SK-N-SH treated with all-trans-retinoic acid at 6 μM for 48 hours (cell line): ENCODE measurements at regions not wholly inside any gene's neighbourhood (a gene's known extent, or its start where the extent isn't known, plus 50 kb on each side); places are given as distances from the start of the nearest gene placed in this dataset.

Source experiments
- ATAC-seq: fragments of 200-7000 bp; cut with Tn5 transposase; 3 replicates; pipeline ENCODE4 v1.9.1; 2020; ENCODE audit warnings: mild to moderate bottlenecking, moderate library complexity
- ARNTL ChIP-seq: fragments of 450-650 bp; formaldehyde crosslinking; IDR thresholded peaks from 2 replicates; pipeline ENCODE4 v1.5.0; 2020; ENCODE audit warnings: low read depth, mild to moderate bottlenecking, moderate library complexity, borderline replicate concordance
- BACH2 ChIP-seq: fragments of 250-450 bp; sonication (Bioruptor Pico); IDR thresholded peaks from 2 replicates; pipeline ENCODE4 v1.9.0; 2021; ENCODE audit warnings: mild to moderate bottlenecking, borderline replicate concordance
- CREB5 ChIP-seq: fragments of 250-450 bp; sonication (Bioruptor Pico); IDR thresholded peaks from 2 replicates; pipeline ENCODE4 v1.5.1; 2020; ENCODE audit warnings: low read depth, mild to moderate bottlenecking, moderate library complexity
- CSDC2 ChIP-seq: fragments of 250-450 bp; sonication (Bioruptor Pico); IDR thresholded peaks from 2 replicates; pipeline ENCODE4 v1.5.0; 2020; ENCODE audit warnings: mild to moderate bottlenecking, moderate library complexity
- CSRNP3 ChIP-seq: fragments of 250-450 bp; sonication (Bioruptor Pico); IDR thresholded peaks from 2 replicates; pipeline ENCODE4 v1.5.1; 2021; ENCODE audit warnings: mild to moderate bottlenecking, moderate library complexity
- GLIS3 ChIP-seq: fragments of 250-450 bp; sonication (Bioruptor Pico); IDR thresholded peaks from 2 replicates; pipeline ENCODE4 v1.5.0; 2020; ENCODE audit warnings: mild to moderate bottlenecking, moderate library complexity
- ISL1 ChIP-seq: fragments of 250-450 bp; sonication (Bioruptor Pico); IDR thresholded peaks from 2 replicates; pipeline ENCODE4 v2.1.2; 2022; ENCODE audit warnings: mild to moderate bottlenecking, moderate library complexity
- OSR1 ChIP-seq: fragments of 250-450 bp; sonication (Bioruptor Pico); IDR thresholded peaks from 2 replicates; pipeline ENCODE4 v1.8.0; 2022; ENCODE audit warnings: moderate library complexity, mild to moderate bottlenecking, inconsistent platforms
- PATZ1 ChIP-seq: fragments of 250-450 bp; sonication (Bioruptor Pico); IDR thresholded peaks from 2 replicates; pipeline ENCODE4 v1.8.0; 2020; ENCODE audit warnings: mild to moderate bottlenecking, moderate library complexity, borderline replicate concordance
- POU6F1 ChIP-seq: fragments of 250-450 bp; sonication (Bioruptor Pico); IDR thresholded peaks from 2 replicates; pipeline ENCODE4 v1.8.0; 2021; ENCODE audit warnings: low read depth, mild to moderate bottlenecking, moderate library complexity, borderline replicate concordance
- PPARA ChIP-seq: fragments of 250-450 bp; sonication (Bioruptor Pico); IDR thresholded peaks from 2 replicates; pipeline ENCODE4 v1.5.0; 2020; ENCODE audit warnings: mild to moderate bottlenecking, borderline replicate concordance
- RARB ChIP-seq: fragments of 250-450 bp; sonication (Bioruptor Pico); IDR thresholded peaks from 2 replicates; pipeline ENCODE4 v1.8.0; 2021; ENCODE audit warnings: mild to moderate bottlenecking, moderate library complexity
- SNAI2 ChIP-seq: fragments of 250-450 bp; sonication (Bioruptor Pico); IDR thresholded peaks from 2 replicates; pipeline ENCODE4 v1.5.0; 2020; ENCODE audit warnings: mild to moderate bottlenecking, moderate library complexity
- TCF4 ChIP-seq: fragments of 250-450 bp; sonication (Bioruptor Pico); IDR thresholded peaks from 2 replicates; pipeline ENCODE4 v1.8.0; 2021; ENCODE audit warnings: mild to moderate bottlenecking, moderate library complexity, borderline replicate concordance
- TOX ChIP-seq: fragments of 250-450 bp; sonication (Bioruptor Pico); IDR thresholded peaks from 2 replicates; pipeline ENCODE4 v1.8.0; 2021; ENCODE audit warnings: mild to moderate bottlenecking, moderate library complexity, borderline replicate concordance
- TSHZ2 ChIP-seq: fragments of 250-450 bp; sonication (Bioruptor Pico); IDR thresholded peaks from 2 replicates; pipeline ENCODE4 v1.5.0; 2020; ENCODE audit warnings: mild to moderate bottlenecking, moderate library complexity
- ZC3H10 ChIP-seq: fragments of 250-450 bp; sonication (Bioruptor Pico); IDR thresholded peaks from 2 replicates; pipeline ENCODE4 v1.5.1; 2021; ENCODE audit warnings: mild to moderate bottlenecking, moderate library complexity
- ZFP30 ChIP-seq: fragments of 450-650 bp; formaldehyde crosslinking; IDR thresholded peaks from 2 replicates; pipeline ENCODE4 v1.5.0; 2022; ENCODE audit warnings: mild to moderate bottlenecking, moderate library complexity
- ZNF565 ChIP-seq: fragments of 450-650 bp; formaldehyde crosslinking; conservative IDR thresholded peaks from 2 replicates; pipeline ENCODE4 v1.5.0; 2020; ENCODE audit warnings: low read depth, mild to moderate bottlenecking, moderate library complexity
- ZNF70 ChIP-seq: fragments of 450-650 bp; formaldehyde crosslinking; IDR thresholded peaks from 2 replicates; pipeline ENCODE4 v1.5.0; 2020; ENCODE audit warnings: mild to moderate bottlenecking, moderate library complexity
- ZNF8 ChIP-seq: fragments of 450-650 bp; formaldehyde crosslinking; IDR thresholded peaks from 2 replicates; pipeline ENCODE4 v1.5.0; 2020; ENCODE audit warnings: mild to moderate bottlenecking, moderate library complexity

- ATAC-seq = no peak
- TF ChIP-seq RARB (CRISPR knock-in tag) (no peak), ZNF8 (CRISPR knock-in tag) (no peak), ZC3H10 (CRISPR knock-in tag) (no peak), ZFP30 (CRISPR knock-in tag) (no peak), ZNF70 (CRISPR knock-in tag) (no peak), CREB5 (CRISPR knock-in tag) (no peak), ISL1 (CRISPR knock-in tag) (no peak)
Observed at GRCh38 chr12:107853479-107853878, 79.0 kb downstream of the ASCL4 start.

- TF ChIP-seq ZFP30 (CRISPR knock-in tag) (no peak), OSR1 (CRISPR knock-in tag) (no peak), SNAI2 (CRISPR knock-in tag) (no peak), RARB (CRISPR knock-in tag) (no peak)
- no peak for ATAC-seq
Observed at GRCh38 chr12:107855471-107855870, 81.0 kb downstream of the ASCL4 start.

GRCh38 chr12:107856096-107856495 lies 81.6 kb downstream of the ASCL4 start:
- no peak for TF ChIP-seq ZC3H10 (CRISPR knock-in tag)
- TF ChIP-seq RARB (CRISPR knock-in tag) = no peak
- TF ChIP-seq ZNF70 (CRISPR knock-in tag) = no peak
- no peak for TF ChIP-seq TSHZ2 (CRISPR knock-in tag)
- no peak for TF ChIP-seq PPARA (CRISPR knock-in tag)
- TF ChIP-seq ARNTL (CRISPR knock-in tag) = no peak
- TF ChIP-seq PATZ1 (CRISPR knock-in tag) = no peak
- TF ChIP-seq CSDC2 = no peak
- no peak for ATAC-seq

GRCh38 chr12:107857191-107857590 lies 82.7 kb downstream of the ASCL4 start:
- TF ChIP-seq PPARA (CRISPR knock-in tag) (no peak), GLIS3 (no peak), TSHZ2 (CRISPR knock-in tag) (no peak), CSDC2 (no peak), TCF4 (no peak), ZNF565 (CRISPR knock-in tag) (no peak), POU6F1 (CRISPR knock-in tag) (no peak), BACH2 (no peak), ISL1 (CRISPR knock-in tag) (no peak), TOX (CRISPR knock-in tag) (no peak), ZNF8 (CRISPR knock-in tag) (no peak), CSRNP3 (CRISPR knock-in tag) (no peak)
- no peak for ATAC-seq
